HG03039 (cell line): ENCODE measurements at regions not wholly inside any gene's neighbourhood (a gene's known extent, or its start where the extent isn't known, plus 50 kb on each side); places are given as distances from the start of the nearest gene placed in this dataset.
"Not testable (repeated sequence)": the region's sequence is repeated elsewhere in the genome, so short reads cannot be mapped to it uniquely, and the experiment has no call there.

Experiments
- ATAC-seq: cut with Tn5 transposase; IDR thresholded peaks from one replicate; pipeline ENCODE4 v1.9.1; 2021; ENCODE audit warnings: mild to moderate bottlenecking, moderate library complexity; ENCODE audit not compliant: unreplicated experiment

GRCh38 chr4:71081192-71081591, 87.7 kb downstream of the DCK start:
- no peak for ATAC-seq

GRCh38 chr4:71093745-71094144, 100.3 kb downstream of the DCK start:
- no peak for ATAC-seq

DNA sequence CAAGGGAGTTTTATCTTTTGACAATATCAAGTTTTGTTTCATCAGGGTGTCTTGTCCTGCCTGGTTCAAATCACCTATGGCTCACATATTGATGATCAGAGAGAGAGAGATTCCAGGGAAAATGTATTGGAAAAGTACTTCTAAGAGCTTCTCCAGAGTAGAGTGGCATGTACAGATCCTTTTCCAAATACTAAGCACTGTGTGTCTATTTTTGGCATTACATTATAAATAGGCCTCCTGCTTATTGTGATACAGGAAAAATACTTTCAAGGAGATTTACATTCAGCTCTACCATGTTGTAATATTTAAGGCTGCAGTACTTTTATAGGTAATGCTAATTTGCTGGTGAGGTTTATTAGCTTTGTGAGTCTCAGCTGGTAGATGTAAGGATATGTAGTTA, 100.8 kb downstream of the DCK start:
- no peak for ATAC-seq

- ATAC-seq = no peak
Observed at GRCh38 chr4:71095141-71095540, 101.7 kb downstream of the DCK start.

DNA sequence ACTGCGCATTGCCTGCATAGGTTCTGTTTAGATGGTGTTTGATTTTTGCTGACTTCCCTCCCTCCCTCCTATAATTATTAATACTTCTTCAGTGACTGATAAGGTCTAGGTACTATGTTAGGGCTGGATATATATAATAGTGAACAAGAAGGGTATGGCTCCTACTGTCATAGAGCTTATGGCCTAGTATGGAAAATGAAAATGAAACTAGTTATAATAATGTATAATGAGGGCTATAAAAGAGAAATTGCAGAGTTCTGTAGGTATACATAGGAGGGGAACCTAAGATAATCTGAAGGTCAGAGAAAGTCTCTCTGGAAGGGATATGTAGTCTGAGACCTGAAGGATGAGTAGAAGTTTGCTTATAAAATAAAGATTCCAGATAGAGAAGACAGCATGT, 102.1 kb downstream of the DCK start:
- no peak for ATAC-seq

DNA sequence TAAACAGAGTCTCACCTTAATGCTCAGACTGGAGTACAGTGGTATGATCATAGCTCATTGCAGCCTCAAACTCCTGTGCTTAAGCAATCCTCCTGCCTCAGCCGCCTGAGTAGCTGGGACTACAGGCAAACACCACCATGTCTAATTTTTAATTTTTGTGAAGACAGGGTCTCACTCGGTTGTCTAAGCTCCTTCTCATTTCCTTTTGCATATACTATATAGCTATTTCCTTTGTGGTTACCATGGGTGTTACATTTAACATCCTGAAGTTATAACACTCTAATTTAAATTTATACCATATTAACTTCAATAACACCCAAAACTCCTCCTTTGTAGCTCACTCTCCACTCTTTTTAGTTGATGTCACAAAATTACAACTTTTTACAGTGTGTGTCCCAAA, 114.3 kb downstream of the DCK start:
- ATAC-seq = no peak

DNA sequence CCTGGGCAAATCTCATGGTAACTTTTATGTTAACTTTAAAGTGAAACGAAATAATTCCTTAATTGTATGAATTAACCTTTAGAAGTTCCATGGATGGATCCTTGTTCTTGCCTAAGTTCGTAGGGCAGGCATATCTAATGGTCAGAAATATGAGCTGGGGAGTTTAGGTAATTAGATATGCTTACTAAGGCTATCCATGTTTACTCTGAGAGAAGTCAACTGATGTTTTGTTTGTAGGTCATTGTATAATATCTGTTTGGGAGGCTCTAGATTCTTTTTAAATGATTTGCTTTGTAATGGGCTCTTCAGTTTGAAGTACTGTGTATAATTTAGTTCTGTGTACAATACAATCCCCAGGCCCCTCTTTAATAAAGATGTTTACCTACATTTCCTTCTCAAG, 117.0 kb downstream of the DCK start:
- ATAC-seq = no peak

GRCh38 chr4:71111133-71111532, 117.7 kb downstream of the DCK start:
- not testable (repeated sequence) for ATAC-seq

DNA sequence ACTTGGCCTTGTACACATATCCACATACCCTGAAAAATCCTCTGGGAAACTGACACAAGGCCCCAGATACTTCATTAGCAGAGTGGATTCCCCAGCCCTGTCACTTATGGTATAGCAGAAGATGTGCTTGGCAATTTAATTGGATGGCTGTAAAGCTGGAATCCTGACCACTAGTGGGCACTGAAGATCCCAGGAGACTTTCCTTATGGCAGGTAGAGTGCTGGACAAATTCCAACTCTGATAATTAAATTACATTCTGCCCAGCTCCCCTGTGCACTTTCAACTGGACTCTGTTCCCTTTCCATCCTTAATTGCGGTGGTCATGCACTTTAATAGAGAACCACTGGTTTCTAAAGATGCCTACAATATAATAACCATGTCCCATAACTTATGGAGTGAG, 119.8 kb downstream of the DCK start:
- ATAC-seq = no peak

DNA sequence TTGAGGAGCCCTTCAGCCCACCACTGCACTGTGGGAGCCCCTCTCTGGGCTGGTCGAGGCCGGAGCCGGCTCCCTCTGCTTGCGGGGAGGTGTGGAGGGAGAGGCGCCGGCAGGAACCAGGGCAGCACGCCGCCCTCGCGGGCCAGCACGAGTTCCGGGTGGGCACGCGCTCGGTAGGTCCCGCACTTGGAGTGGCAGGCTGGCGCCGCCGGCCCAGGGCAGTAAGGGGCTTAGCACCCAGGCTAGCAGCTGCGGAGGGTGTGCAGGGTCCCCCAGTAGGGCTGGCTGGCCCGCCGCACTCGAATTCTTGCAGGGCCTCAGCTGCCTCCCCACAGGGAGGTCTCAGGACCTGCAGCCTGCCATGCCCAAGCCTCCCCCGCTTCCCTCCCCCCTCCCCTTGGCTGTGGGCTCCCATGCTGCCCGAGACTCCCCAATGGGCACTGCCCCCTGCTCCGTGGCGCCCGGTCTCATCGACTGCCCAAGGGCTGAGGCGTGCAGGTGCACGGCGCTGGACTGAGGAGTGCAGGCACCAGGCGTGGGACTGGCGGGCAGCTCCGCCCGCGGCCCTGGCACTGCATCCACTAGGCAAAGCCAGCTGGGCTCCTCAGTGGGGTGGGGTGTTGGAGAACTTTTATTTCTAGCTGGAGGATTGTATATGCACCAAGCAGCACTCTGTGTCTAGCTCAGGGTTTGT, 127.5 kb downstream of the DCK start:
- ATAC-seq = no peak

GRCh38 chr4:71123951-71124350, 130.5 kb downstream of the DCK start:
- no peak for ATAC-seq

GRCh38 chr4:71125137-71125536, 131.7 kb downstream of the DCK start:
- no peak for ATAC-seq

DNA sequence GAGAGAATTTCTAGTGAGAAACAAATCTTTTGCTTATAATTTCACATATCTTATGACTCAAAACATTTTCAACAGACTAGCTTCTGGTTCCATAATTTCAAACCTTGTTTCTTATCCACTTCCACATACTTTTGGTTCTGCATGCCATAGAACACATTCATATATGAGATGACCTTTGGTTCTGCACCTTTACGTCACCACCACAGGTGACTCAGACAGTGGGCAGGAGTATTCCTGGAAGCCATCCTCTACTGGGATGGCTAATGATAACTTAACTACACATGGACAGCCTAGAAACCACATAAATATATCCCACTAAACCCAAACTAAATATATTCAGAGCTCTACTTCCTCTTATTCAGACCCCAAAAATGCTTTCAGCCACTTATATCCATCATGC, 133.3 kb downstream of the DCK start:
- ATAC-seq = no peak

- ATAC-seq = no peak
Observed at GRCh38 chr4:71130827-71131603, 137.6 kb downstream of the DCK start.

DNA sequence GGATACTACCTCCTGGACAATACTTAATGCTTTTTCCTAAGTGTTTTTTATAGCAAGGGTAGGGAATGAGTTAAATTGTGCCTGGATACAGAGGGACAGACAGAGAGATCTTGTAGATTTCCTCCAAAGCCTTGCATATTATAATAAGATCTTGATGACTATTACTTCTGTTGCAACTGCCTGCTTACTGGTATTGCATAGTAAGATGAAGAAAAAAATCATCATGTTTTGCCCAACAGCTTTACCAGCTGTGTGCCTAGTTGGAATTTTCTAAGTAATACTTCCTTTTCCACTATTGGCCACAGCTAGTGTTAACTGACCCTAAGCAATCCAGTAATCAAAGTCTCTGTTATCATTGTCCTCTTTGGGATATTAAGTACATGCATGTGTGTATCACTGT, 139.0 kb downstream of the DCK start:
- ATAC-seq = no peak

DNA sequence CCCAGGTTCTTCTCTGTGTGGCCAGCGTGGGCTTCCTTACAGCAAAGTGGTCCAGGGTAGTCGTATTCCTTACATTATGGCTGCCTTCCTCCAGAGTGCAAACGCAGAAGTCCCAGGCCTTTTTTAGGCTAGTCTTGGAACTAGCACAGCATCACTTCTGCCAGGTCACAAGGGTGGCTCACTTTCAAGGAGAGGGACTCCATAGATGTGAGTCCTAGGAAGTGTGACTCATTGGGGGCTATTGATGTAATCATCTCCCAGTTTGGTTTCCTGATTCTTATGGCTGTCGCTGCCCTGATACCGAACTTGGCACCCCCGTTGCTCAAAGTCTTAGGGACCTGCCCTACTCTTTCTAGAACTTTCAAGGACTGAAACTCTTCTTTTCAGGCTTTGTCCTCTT, 140.0 kb downstream of the DCK start:
- no peak for ATAC-seq

DNA sequence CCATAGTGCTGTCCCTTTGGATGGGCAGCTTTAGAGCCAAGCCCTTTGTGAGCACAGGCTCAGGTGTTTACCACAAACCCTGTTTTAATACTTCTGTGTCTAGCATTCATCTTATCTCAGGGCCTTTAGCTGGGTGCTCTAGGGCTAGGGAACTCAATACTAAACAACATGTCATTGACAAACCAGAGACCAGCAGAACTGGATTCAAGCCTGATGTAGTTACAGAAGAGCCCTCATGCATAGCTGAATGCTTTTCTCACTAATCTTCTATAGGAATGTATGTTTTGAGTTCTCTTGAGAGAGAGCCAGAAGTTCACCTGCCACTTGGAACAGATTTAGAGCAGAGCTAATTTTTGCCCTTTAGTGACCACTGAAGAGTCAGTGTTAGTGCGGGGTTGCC, 142.6 kb downstream of the DCK start:
- no peak for ATAC-seq

DNA sequence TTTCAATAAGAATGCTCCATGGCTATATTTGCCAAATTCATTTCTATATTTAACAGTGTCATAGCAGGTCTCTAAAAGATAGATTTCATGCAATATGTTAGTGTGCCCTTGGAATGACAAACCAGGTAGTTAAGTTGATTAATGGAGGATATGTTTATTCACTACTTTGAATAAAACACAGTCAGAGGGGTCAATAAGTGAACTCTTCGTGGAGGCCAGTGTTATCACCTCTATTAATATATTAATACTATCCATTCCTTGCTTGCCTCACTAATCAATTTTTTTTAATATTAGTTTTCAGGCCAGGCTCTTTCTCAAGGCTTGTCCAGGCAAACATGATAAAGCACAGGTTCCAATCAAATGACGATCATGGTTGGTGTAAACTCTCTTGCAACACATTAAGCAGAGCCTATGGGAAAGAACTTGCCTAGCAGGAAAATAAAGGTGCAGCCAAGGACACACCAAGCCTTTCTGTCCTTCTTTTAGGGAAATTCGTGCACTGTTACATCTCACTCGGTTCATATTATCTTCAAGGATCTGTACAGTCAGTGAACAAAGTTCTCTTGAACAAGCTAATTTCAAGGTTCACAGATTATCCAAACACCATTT, 144.7 kb downstream of the DCK start:
- no peak for ATAC-seq

GRCh38 chr4:71140563-71140962, 147.1 kb downstream of the DCK start:
- ATAC-seq = no peak

DNA sequence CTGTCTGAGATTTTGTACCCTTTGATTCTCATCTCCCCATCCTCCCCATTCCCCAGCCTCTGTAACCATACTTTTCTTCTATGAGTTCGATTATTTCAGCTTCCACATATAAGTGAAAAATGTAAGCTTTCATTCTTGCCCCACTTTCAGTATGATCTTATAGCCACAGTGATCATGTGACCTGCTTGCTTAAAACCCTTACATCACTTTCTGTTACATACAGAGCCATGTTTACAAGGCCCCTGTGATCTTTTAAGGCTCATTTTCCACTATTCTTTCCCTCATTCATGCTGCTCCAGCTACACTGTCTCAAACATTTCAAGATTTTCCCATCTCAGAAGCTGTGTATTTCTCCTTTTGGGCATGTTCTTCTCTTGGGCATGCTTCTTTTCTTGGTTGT, 147.7 kb downstream of the DCK start:
- ATAC-seq = no peak

DNA sequence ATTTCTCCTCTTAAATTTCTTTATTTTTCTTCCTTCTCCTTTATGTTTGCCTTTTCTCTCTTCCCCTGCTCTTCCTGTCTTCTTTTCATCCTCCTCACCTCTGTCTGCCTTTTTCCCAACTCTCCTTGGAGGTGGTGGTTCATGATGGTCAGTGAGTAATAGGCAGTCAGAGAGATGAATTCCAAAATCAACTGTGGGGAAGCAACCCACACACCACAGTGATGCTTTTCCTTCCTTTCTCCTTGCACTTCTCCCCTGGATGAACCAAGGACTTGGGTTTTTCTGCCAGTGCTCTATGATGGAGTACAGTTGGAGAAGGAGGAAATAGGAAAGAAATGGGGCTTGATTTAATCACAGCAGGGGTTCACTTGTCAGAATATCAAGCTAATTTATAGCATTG, 153.8 kb downstream of the DCK start:
- ATAC-seq = no peak

DNA sequence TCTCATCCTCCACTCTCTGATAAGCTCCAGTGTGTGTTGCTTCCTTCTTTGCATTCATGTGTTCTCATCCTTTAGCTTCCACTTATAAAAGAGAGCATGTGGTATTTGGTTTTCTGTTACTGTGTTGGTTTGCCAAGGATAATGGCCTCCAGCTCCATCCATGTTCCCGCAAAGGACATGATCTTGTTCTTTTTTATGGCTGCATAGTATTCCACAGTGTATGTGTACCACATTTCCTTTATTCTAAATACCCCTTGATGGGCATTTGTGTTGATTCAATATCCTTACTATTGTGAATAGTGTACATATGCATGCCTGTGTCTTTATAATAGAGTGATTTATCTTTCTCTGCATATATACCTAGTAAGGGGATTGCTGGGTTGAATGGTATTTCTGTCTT, 155.1 kb downstream of the DCK start:
- no peak for ATAC-seq
